Lower leg skin (tissue), 3 donors: ENCODE measurements at regions not wholly inside any gene's neighbourhood (a gene's known extent, or its start where the extent isn't known, plus 50 kb on each side); places are given as distances from the start of the nearest gene placed in this dataset.

Source experiments
- POLR2A ChIP-seq, 2 donors: fragments of 450-650 bp; IDR thresholded peaks; one replicate each; pipeline ENCODE4 v1.6.1; 2016 to 2017; ENCODE audit warnings: antibody characterized with exemption in 2 of 2, mild to moderate bottlenecking in 1 of 2, moderate library complexity in 1 of 2
- TF ChIP-seq, protein P1 (sequence below), 3 donors: fragments of 450-650 bp; IDR thresholded peaks; one replicate each; pipeline ENCODE4 v1.5.1; 2016; ENCODE audit warnings: antibody characterized with exemption in 3 of 3, mild to moderate bottlenecking in 3 of 3, moderate library complexity in 2 of 3

DNA sequence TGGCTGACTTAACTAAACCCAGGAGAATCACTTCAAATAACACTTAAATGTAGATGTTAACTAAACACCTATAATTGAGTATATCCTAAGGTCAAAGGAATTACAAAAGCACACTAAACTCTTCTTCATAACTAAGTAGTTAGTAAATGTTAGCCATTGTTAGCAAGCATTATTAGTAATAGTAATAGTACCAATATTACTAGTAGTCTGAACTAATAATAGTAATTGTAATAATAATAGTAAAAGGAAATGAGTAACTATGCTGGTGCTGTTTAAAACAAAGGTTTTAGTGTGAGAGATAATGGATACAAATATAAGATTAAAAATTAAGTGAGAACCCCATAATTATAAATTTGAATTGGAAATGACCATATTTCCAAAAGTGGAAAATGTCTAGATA is 641.9 kb upstream of the RORB start:
- no peak for TF ChIP-seq POLR2A (IDR thresholded peaks at IDR 0.05)
- TF ChIP-seq, protein P1, sequence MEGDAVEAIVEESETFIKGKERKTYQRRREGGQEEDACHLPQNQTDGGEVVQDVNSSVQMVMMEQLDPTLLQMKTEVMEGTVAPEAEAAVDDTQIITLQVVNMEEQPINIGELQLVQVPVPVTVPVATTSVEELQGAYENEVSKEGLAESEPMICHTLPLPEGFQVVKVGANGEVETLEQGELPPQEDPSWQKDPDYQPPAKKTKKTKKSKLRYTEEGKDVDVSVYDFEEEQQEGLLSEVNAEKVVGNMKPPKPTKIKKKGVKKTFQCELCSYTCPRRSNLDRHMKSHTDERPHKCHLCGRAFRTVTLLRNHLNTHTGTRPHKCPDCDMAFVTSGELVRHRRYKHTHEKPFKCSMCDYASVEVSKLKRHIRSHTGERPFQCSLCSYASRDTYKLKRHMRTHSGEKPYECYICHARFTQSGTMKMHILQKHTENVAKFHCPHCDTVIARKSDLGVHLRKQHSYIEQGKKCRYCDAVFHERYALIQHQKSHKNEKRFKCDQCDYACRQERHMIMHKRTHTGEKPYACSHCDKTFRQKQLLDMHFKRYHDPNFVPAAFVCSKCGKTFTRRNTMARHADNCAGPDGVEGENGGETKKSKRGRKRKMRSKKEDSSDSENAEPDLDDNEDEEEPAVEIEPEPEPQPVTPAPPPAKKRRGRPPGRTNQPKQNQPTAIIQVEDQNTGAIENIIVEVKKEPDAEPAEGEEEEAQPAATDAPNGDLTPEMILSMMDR (IDR thresholded peaks at IDR 0.05): no peak
